ENCODE measurements at regions not wholly inside any gene's neighbourhood (a gene's known extent, or its start where the extent isn't known, plus 50 kb on each side); places are given as distances from the start of the nearest gene placed in this dataset.

- CTCF ChIA-PET (ENCODE audit: partially characterized antibody): no interaction called here
- Histone ChIP-seq H2AFZ (ENCODE audit: low read length) (no peak overlapping the region; the same call in 1 of the 2 replicates), H3K23ac (ENCODE audit: insufficient read length) (no peak overlapping the region)
Observed at GRCh38 chr16:74169687-74170376, 126.8 kb upstream of the PSMD7 start.

More at GRCh38 chr16:74169687-74170376, 126.8 kb upstream of the PSMD7 start:
- H3K9me3 ChIP-seq (ENCODE audit: insufficient read depth in 2 of 2, low read depth in 1 of 2, low read length in 1 of 2): no peaks in the 10 kb centered on the region
- no peak overlapping the region for H3K18ac ChIP-seq (ENCODE audit: extremely low read depth, low read length)
- no peak overlapping the region for H4K8ac ChIP-seq (ENCODE audit: extremely low read depth, insufficient read depth, low read length)
- 90% methylated on average over 8 of the region's 8 CpGs; no CpG with 5 or more reads in 1 of the 2 experiments for WGBS, 2 experiments (ENCODE audit: extremely low coverage in 1 of 2, insufficient coverage in 1 of 2, insufficient read length in 1 of 2, insufficient replicate concordance in 2 of 2, low coverage in 1 of 2, low lambda C conversion rate in 2 of 2, missing lambda C conversion rate in 1 of 2)
- no peak overlapping the region for H3K9ac ChIP-seq (replicated peaks in 1 of 4; ENCODE audit: extremely low read depth in 1 of 4, low read depth in 3 of 4, low read length in 3 of 4)
- no peak overlapping the region for H3K56ac ChIP-seq (replicated peaks; ENCODE audit: insufficient read length, low read depth, low read length)
- H2BK120ac ChIP-seq (replicated peaks; ENCODE audit: low read depth, low read length): no peak overlapping the region
- H2BK15ac ChIP-seq (ENCODE audit: low read length): no peak overlapping the region
- no peaks in the 10 kb centered on the region for H3K23me2 ChIP-seq (ENCODE audit: low read depth, low read length)
- H4K5ac ChIP-seq (ENCODE audit: insufficient read length, low read depth, low read length): no peak overlapping the region
- POLR2A ChIA-PET (ENCODE audit: partially characterized antibody): no interaction called here
- DNase-seq (ENCODE audit: low read depth in 1 of 2, low spot score in 2 of 2): no peak
- H3K79me1 ChIP-seq (ENCODE audit: low read depth, low read length): no peaks in the 10 kb centered on the region
- peak; percentile 6; the same call in 1 of the 2 replicates for TF ChIP-seq MAFK (IDR thresholded peaks at IDR 0.05; ENCODE audit: low read depth, low read length)
- no peak for TF ChIP-seq SUZ12 (IDR thresholded peaks at IDR 0.05; ENCODE audit: low read length)
- TF ChIP-seq FOSL1 (IDR thresholded peaks at IDR 0.05; ENCODE audit: insufficient read depth, low read depth, low read length): no peak
- H3K36me3 ChIP-seq (ENCODE audit: control insufficient read depth in 2 of 4, insufficient read depth in 4 of 4, low read length in 3 of 4): no peaks in the 10 kb centered on the region
- no peak overlapping the region for H3K4me3 ChIP-seq (ENCODE audit: extremely low read depth in 1 of 4, insufficient read depth in 2 of 4, low read depth in 3 of 4, low read length in 4 of 4)
- H3K4ac ChIP-seq (replicated peaks; ENCODE audit: insufficient read length, low read depth, low read length): no peak overlapping the region
- H3K27ac ChIP-seq (ENCODE audit: low read depth, low read length): no peak overlapping the region
- no peaks in the 10 kb centered on the region for H3K79me2 ChIP-seq (ENCODE audit: control insufficient read depth in 1 of 2, insufficient read depth in 2 of 2, low read length in 2 of 2)
- H4K20me1 ChIP-seq (replicated peaks in 1 of 2; ENCODE audit: control insufficient read depth in 1 of 2, insufficient read depth in 2 of 2, low read length in 2 of 2): no peaks in the 10 kb centered on the region
- H3K4me1 ChIP-seq (replicated peaks in 1 of 4; ENCODE audit: control insufficient read depth in 3 of 4, insufficient read depth in 4 of 4, low read length in 3 of 4): no peaks in the 10 kb centered on the region
- no peak overlapping the region for H2BK20ac ChIP-seq (ENCODE audit: low read length)
- FAIRE-seq: no peak
- H2BK5ac ChIP-seq (ENCODE audit: low read depth, low read length): no peak overlapping the region
- H2BK12ac ChIP-seq (ENCODE audit: low read depth, low read length): no peak overlapping the region
- no peak overlapping the region for H4K91ac ChIP-seq (replicated peaks; ENCODE audit: insufficient read length, low read length)
- H2AK5ac ChIP-seq (ENCODE audit: low read depth, low read length): no peak overlapping the region
- H3K14ac ChIP-seq (ENCODE audit: insufficient read length): no peak overlapping the region
- peaks cover 0 to 2% (median 0%) of the 10 kb centered on the region in 4 experiments; a peak in 1 of 7 replicates for H3K27me3 ChIP-seq (replicated peaks in 1 of 4; ENCODE audit: control insufficient read depth in 3 of 4, extremely low read depth in 1 of 4, insufficient read depth in 3 of 4, low read length in 3 of 4)
- H3K4me2 ChIP-seq (ENCODE audit: insufficient read depth in 1 of 2, low read depth in 2 of 2, low read length in 2 of 2): no peak overlapping the region

All from H1 (cell line).